Fibroblast of skin of left quadriceps (primary cell): ENCODE measurements at regions not wholly inside any gene's neighbourhood (a gene's known extent, or its start where the extent isn't known, plus 50 kb on each side); places are given as distances from the start of the nearest gene placed in this dataset.
A peak's percentile ranks its signal among the peaks of the same experiment; 100 is the strongest.
"Not testable (repeated sequence)": the region's sequence is repeated elsewhere in the genome, so short reads cannot be mapped to it uniquely, and the experiment has no call there.

ENCODE experiments used
- DNase-seq, 2 experiments: peaks; one replicate each; pipeline ENCODE4 v3.0.0-alpha.2; 2013; ENCODE audit warnings: low read depth in 2 of 2

DNA sequence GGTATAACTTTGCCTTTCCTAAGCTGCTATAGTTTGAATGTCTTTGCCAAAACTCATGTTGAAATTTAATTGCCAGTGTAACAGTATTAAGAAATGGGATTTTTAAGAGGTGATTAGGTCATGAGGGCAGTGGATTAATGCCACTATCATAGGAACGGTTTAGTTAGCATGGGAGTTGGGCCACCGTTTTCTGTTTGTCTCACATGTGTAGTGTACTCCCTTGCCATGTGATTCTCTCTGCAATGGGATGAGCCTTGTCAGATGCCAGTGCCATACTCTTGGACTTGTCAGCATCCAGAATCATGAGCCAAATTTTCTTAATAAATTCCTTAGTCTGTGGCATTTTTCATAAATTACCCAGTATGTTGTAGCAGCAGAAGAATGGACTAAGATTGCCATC lies 388.9 kb upstream of the RGPD4 start:
- DNase-seq, result no peak

DNA sequence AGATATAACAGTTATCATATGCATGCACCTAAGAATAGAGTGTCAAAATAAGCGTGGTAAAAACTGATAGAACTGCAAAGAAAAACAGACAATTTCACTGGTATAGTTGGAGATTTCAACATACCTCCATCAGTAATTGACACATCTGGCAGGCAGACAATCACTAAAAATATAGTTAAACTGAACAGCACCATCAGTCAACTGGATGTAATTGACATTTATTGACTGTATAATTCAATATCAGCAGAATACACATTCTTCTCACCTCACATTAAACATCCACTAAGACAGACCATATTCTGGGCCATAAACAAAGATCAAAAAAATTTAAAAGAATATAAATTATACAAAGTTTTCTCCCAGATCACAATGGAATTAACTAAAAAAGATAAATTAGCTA lies 378.5 kb upstream of the RGPD4 start:
- DNase-seq, result no peak

DNA sequence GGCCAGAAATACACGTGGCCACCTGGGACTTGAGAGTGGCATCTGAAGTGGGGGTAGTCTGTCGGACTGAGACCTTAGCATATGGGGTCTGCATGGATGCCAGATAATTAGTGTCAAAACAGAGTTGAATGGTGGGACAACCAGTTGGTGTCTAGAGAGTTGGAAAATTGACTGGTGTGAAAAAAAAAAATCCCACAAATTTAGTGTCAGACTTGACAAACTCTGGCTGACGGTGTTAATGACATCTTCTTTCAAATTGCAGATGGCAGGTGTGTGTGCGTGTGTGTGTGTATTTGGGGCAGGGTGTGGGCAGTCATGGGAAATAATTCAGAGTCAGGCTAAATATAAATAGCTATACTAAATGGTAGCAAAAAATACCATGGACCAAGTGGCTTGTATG lies 365.4 kb upstream of the RGPD4 start:
- no peak for DNase-seq

DNA sequence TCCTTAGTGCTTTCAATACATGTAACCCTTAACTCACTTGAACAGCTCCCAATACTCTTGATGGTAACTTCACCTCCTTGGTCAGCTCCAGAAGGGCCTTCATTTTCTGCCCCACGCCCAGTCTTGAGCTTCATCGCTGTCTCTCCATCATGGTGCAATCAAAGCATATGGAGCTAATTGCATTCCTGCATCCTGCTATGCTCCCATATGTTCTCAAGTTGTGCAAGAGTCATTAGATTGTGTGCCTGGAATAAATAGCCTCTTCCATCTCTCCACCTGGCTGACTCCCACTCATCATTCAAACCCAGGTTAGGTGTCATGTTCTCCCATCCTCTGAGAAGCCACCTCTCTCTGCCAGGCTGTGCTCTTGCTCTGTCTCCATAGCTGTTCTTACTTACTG lies 364.5 kb upstream of the RGPD4 start:
- DNase-seq, result peak in 1 of 2 experiments; percentile 0

DNA sequence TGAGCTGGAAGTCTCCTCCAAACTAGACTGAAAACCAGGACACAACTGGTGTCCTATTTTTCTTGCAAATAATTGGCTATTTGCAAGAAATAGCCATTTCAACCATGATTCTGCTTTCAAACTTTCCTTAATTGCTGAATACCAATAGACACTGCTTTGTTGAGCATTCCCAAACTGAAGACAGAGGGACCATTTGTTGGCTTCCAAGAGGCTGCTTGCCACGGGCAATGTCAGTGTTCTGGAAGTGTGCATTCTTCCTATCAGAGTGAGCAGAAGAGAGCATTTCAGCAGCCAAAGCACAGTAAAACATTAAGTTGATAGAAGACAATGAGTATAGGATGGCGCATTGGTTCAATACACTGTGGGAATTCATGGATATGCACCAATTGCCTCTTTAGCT lies 360.5 kb upstream of the RGPD4 start:
- no peak for DNase-seq

DNA sequence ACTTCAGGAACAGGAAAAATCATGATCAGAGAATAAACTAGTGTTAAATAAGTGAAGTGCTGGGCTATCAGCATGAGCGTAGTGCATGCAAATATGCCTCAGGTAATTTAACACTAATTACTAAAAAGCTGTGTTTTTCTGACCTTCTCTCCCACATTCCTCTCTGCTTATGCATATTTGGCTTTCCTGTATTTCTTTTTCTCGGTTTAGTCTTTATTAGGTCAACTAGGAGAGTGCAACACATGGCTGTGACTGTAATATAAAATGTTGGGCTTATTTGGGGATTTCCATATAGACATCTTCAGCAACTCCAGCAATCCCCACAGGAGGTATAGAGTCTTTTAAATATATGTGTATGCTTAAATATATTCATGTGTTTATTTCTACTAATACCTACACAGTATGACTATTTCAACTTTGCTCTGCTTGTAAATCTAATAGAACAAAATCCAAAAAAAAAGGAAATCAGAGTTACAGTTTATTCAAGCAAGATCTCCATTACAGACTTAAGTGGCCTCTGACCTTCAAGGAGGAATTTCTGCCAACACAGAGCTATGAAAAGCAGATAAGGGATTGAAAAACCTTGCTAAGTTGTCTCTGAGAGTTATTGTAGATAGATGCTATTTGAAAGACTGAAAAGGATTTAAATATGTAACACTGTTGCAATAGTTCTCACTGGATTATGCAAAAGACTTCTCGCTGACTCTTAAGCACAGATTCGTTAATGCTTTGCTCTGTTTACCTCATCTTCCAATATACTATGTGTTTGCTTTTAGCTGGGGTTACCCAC lies 359.5 kb upstream of the RGPD4 start:
- DNase-seq, result no peak

DNA sequence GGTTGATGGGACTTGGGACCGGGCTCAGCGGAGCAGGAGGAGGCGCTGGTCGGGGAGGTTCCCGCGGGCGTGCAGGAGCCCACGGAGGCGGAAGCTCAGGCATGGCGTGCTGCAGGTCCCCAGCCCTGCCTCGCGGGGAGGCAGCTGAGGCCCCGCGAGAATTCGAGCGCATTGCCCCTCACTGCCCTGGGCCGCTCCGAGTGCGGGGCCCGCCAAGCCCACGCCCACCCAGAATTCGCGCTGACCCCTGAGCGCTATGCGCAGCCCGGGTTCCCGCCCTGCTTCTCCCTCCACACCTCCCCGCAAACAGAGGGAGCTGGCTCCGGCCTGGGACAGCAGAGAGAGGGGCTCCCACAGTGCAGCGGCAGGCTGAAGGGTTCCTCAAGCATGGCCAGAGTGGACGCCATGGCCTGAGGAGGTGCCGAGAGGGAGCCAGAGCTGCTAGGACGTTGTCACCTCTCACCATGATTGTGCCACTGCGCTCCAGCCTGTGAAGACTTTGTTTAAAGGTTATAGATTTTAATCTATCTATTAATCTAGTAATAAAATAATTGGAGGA lies 357.2 kb upstream of the RGPD4 start:
- no peak for DNase-seq

DNA sequence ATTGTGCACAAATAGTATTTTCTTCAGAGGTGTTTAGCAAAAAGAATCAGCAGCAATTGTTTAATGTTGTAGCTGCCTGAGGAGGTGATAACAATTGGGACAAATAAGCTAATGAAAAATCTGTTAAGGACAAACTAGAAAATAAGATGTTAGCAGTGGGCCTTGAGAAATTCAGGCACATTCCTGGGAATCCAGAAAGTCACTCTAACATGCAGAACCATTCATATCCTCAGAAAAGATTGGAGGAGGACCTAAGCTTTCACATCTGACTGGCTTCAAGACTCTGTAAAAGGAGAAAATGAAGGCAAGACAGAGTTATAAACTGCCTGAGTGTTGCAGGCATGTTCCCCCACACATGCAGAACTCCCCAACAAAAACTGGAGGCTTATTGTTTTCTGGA lies 353.5 kb upstream of the RGPD4 start:
- DNase-seq, result no peak

GRCh38 chr2:107475859-107476258 lies 350.8 kb upstream of the RGPD4 start:
- DNase-seq, result no peak

DNA sequence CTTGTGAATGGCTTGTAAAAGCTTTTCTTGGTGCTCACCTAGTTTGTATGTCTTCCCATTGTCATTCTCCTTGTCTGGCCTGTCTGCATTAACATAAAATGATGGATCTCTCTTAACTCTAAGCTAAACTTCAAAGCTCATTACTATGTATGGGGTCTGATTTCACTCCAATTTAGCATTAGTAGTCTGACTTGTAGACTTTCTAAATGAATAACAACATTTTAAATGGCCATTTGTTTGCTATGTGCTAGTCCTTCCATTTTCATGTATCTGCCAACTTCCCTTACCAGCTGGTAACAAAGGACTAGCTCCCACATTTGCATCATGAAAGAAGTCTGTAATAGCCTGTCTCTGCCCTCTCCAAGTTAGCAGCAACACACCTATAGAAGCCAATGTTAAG lies 324.2 kb upstream of the RGPD4 start:
- no peak for DNase-seq

DNA sequence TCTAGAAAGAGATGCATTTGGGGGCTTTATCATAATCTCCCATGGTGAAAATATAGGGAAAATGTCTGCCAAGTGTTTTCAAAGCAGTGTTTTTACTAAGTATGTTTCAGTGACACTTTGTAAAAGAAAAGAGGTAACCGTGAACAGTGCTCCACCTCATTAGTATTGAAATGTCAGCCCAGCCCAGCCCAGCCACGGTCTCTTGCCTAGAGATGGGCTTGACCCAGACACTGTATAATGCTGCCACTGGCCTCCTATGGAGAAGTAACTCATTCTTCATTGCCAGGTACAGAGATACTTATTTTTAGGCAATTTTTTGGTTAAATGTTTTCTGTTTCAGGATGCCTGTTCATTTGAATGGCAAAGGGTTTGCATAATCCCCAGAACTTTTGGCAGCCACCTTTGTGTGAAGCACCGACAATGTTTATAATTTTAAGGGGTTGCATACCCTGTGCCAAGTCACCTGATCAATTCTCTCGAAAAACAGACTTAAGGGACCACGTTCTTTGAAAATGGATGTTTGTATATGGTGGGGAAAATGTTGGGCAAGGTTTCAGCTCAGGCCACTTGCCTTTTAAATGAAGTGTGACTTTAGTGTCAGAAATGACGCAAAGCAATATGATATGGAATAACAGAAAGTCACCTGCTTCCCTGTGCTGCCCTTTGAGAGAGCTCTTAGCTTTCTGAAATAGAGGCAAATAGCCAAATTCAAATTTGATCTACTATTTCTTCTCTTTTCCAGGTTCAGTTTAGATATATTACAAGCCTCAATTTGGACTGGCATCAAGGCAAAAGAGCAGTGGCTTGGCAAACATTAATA lies 314.5 kb upstream of the RGPD4 start:
- no peak for DNase-seq

GRCh38 chr2:107525406-107525805 lies 301.3 kb upstream of the RGPD4 start:
- DNase-seq, result peak; percentile 21 to 25

GRCh38 chr2:107529146-107529545 lies 297.5 kb upstream of the RGPD4 start:
- DNase-seq, result no peak

- DNase-seq, result no peak
Observed at GRCh38 chr2:107530046-107530445, 296.6 kb upstream of the RGPD4 start.

DNA sequence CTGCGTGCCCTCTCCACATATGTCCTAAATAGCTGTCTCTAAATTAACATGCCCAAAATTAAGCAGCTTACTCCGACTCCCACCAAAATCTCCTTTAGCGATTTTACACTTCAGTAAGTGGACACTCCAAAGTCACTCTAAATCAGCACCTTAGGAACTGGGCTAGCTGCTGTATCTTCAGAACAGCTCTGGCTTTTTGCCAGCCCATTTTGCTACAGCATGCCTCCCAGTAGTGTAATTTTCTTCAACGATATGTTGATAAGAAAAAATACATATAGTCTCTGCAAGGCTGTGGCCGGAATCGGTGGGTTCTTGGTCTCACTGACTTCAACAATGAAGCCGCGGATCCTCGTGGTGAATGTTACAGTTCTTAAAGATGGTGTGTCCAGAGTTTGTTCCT lies 291.8 kb upstream of the RGPD4 start:
- no peak for DNase-seq

DNA sequence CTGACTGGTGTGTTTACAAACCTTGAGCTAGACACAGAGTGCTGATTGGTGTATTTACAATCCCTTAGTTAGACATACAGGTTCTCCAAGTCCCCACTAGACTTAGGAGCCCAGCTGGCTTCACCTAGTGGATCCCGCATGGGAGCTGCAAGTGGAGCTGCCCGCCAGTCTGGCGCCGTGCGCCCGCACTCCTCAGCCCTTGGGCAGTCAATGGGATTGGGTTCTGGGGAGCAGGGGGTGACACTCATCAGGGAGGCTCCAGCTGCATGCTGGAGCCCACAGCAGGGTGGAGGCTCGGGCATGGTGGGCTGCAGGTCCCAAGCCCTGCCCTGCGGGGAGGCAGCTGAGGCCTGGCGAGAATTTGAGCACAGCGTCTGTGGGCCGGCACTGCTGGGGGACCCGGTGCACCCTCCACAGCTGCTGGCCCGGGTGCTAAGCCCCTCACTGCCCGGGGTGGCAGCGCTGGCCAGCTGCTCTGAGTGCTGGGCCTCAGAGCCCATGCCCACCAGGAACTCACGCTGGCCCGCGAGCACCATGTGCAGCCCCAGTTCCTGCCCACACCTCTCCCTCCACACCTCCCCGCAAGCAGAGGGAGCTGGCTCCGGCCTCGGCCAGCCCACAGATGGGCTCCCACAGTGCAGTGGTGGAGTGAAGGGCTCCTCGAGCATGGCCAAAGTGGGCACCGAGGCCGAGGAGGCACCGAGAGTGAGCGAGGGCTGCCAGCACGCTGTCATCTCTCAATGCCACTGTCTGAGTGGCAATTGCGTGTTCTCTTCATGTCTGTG lies 290.6 kb upstream of the RGPD4 start:
- DNase-seq, result not testable (repeated sequence)

DNA sequence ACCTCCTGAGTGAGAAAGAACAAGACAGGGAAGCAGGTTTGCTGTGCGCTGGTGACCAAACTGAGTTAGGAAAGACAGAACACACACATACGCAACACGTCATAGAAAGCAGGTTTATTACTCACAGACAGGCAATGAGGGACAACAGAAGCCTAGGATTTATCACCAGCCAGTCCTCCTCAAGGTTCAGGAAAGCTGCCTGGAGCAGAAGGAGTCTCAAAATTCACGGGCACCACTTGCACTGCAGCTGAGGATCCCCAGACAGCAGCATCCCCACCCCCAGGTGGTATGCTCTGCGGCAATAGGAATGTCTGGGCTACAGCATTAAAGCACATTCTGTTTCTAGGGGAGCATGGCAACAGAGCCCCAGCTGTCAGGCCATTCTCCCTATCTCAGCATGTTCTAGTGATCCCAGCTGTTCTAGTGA lies 284.4 kb upstream of the RGPD4 start:
- no peak for DNase-seq

DNA sequence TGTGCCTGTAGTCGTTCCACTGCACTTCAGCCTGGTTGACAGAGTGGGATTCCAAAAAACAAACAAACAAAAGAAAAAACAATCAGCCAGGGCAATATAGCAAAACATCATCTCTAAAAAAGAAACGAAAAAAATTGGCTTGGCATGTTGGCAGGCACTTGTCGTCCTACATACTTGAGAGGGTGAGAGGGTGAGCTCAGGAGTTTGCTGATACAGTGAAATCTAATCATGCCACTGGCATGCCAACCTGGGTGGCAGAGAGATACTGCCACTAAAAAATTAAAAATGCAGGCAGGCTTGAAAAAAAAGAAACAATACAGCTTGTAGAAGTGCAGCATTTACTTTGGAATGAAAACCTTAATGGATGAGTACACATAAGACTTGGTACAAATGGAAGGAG lies 282.9 kb upstream of the RGPD4 start:
- DNase-seq, result no peak

- DNase-seq, result no peak
Observed at GRCh38 chr2:107545066-107545465, 281.6 kb upstream of the RGPD4 start.

DNA sequence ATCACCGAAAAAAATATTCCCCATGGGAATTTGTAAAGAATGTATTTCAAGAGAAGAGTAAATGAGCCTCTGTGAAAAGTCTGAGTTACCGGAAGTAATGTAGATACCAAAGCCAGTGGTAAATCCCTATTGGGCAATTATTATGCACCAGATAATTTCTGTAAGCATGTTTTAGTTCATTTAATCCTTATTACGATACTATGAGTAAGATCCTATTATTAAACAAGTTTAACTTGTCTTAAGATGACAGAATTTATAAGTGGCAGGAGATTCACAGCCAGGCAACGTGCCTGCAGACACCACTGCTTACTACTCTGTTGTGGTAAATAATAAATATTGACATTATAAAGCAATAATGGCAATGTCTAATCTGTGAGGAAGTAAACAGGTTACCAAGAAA lies 280.8 kb upstream of the RGPD4 start:
- DNase-seq, result no peak

GRCh38 chr2:107548216-107548615 lies 278.5 kb upstream of the RGPD4 start:
- DNase-seq, result no peak

DNA sequence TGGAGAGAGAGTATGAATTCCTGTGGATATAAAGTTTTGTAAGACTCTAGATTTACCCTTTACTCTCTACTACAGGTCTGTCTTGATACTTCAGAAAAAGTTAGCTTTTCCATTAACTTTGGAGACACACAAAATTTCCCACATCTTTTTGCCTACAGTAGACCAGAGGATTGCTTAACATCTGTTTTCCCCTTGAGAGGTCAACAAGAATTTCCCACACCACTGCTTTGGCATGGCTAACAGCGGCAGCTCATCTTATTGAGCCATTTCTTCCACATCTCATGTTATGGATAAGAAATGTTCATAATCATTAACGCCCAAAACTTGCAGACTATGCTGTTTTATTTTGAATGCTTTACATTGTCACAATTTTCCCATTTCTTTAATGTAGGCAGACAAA lies 273.6 kb upstream of the RGPD4 start:
- DNase-seq, result no peak
